HEK293T (cell line): ENCODE measurements at regions not wholly inside any gene's neighbourhood (a gene's known extent, or its start where the extent isn't known, plus 50 kb on each side); places are given as distances from the start of the nearest gene placed in this dataset.
A peak's percentile ranks its signal among the peaks of the same experiment; 100 is the strongest.

Source experiments
- CTCF ChIA-PET: fragments of 350-600 bp; formaldehyde crosslinking; extraction: SDS; loops from one replicate; lab custom pipeline; 2021; ENCODE audit warnings: antibody characterized with exemption, inconsistent platforms; lab: Yijun Ruan, JAX
- POLR2A ChIA-PET: fragments of 350-600 bp; formaldehyde crosslinking; extraction: SDS; loops from one replicate; lab custom pipeline; 2020; ENCODE audit warnings: antibody characterized with exemption, inconsistent platforms; lab: Yijun Ruan, JAX
- DNase-seq: peaks from one replicate; pipeline ENCODE4 v3.0.0; 2012; ENCODE audit warnings: mixed read lengths; ENCODE audit errors: extremely low spot score
- ARNT ChIP-seq: fragments of 450-650 bp; IDR thresholded peaks from 2 replicates; pipeline ENCODE4 v1.6.1; 2017; ENCODE audit warnings: mild to moderate bottlenecking
- BHLHE40 ChIP-seq: fragments of 450-650 bp; IDR thresholded peaks from 2 replicates; pipeline ENCODE4 v1.6.1; 2016; ENCODE audit warnings: mild to moderate bottlenecking, moderate library complexity, borderline replicate concordance
- CTBP1 ChIP-seq: fragments of 450-650 bp; IDR thresholded peaks from 2 replicates; pipeline ENCODE4 v1.6.1; 2016; ENCODE audit warnings: borderline replicate concordance
- ELF4 ChIP-seq: fragments of 450-650 bp; IDR thresholded peaks from 2 replicates; pipeline ENCODE4 v1.6.1; 2017; ENCODE audit warnings: antibody characterized with exemption
- FOXA1 ChIP-seq: fragments of 450-650 bp; IDR thresholded peaks from 2 replicates; pipeline ENCODE4 v1.6.1; 2016; ENCODE audit warnings: mild to moderate bottlenecking
- FOXK2 ChIP-seq: fragments of 450-650 bp; IDR thresholded peaks from 2 replicates; pipeline ENCODE4 v1.6.1; 2016; ENCODE audit warnings: mild to moderate bottlenecking
- FOXM1 ChIP-seq: fragments of 450-650 bp; IDR thresholded peaks from 2 replicates; pipeline ENCODE4 v1.6.1; 2017; ENCODE audit warnings: mild to moderate bottlenecking, borderline replicate concordance
- HDGF ChIP-seq: fragments of 450-650 bp; IDR thresholded peaks from 2 replicates; pipeline ENCODE4 v1.6.1; 2017; ENCODE audit warnings: antibody characterized with exemption, borderline replicate concordance
- L3MBTL2 ChIP-seq: fragments of 450-650 bp; conservative IDR thresholded peaks from 2 replicates; pipeline ENCODE4 v1.6.1; 2016; ENCODE audit warnings: mild to moderate bottlenecking
- LEF1 ChIP-seq: fragments of 450-650 bp; IDR thresholded peaks from 2 replicates; pipeline ENCODE4 v1.6.1; 2017; ENCODE audit warnings: mild to moderate bottlenecking, borderline replicate concordance
- NFRKB ChIP-seq: fragments of 450-650 bp; IDR thresholded peaks from 2 replicates; pipeline ENCODE4 v1.6.1; 2016; ENCODE audit warnings: mild to moderate bottlenecking, moderate library complexity
- SP1 ChIP-seq: fragments of 450-650 bp; IDR thresholded peaks from 2 replicates; pipeline ENCODE4 v1.6.1; 2017
- SUZ12 ChIP-seq: fragments of 450-650 bp; IDR thresholded peaks from 2 replicates; pipeline ENCODE4 v1.6.1; 2016; ENCODE audit warnings: mild to moderate bottlenecking
- TARDBP ChIP-seq: fragments of 450-650 bp; IDR thresholded peaks from 2 replicates; pipeline ENCODE4 v1.6.1; 2016
- ZNF384 ChIP-seq: fragments of 450-650 bp; IDR thresholded peaks from 2 replicates; pipeline ENCODE4 v1.6.1; 2016
- TF ChIP-seq, protein P1 (sequence below): fragments of 450-650 bp; IDR thresholded peaks from 2 replicates; pipeline ENCODE4 v1.6.1; 2016

DNA sequence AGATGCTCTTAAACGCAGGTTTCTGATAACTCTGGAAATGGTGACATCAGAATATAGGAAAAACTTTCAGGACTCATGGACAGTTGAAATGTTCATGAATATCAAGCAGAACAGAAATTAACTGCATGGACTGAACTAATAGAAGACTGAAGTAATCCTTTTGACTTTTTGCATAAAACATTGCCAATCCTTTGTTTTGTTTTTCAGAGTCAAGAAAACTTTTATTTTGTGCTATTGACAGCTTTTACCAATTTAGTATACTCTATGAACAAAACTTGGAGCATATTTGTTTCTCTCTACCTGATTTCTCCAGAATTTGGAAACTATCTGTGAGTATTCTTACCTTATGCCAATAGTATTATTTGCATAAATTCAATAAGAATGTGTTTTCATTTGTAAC lies 61.2 kb upstream of the HMX1 start:
- CTCF ChIA-PET: no interaction called here
- POLR2A ChIA-PET: no interaction called here
- DNase-seq: no peak
- TF ChIP-seq ELF4 (no peak), NFRKB (no peak), TARDBP (no peak), HDGF (no peak), SUZ12 (no peak), FOXM1 (no peak), FOXA1 (no peak), CTBP1 (no peak), BHLHE40 (no peak), ARNT (no peak), SP1 (no peak)

DNA sequence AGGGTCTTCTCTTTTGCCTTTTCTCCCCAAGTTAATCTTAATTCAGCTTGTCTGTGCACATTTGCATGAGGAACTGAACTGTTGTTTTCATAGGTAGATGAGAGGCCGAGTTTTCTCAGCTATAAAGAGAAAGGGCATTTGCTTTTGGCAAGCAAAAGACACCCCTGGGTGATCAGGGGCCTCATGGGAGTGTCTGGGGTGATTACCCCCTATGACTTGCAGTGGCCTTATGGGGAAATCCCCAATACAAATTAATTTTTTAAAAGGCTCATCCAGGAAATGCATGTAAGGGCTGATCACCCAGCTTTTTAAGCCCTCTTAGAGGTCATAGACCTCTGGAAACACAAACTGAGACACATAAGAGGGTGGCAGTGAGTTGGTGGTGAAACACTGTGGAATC lies 56.4 kb upstream of the HMX1 start:
- TF ChIP-seq FOXA1 (no peak), ZNF384 (no peak), ARNT (no peak), SUZ12 (no peak), FOXM1 (no peak), LEF1 (no peak), ELF4 (no peak), NFRKB (no peak), HDGF (no peak)
- TF ChIP-seq, protein P1, sequence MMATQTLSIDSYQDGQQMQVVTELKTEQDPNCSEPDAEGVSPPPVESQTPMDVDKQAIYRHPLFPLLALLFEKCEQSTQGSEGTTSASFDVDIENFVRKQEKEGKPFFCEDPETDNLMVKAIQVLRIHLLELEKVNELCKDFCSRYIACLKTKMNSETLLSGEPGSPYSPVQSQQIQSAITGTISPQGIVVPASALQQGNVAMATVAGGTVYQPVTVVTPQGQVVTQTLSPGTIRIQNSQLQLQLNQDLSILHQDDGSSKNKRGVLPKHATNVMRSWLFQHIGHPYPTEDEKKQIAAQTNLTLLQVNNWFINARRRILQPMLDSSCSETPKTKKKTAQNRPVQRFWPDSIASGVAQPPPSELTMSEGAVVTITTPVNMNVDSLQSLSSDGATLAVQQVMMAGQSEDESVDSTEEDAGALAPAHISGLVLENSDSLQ: no peak
- ChIA-PET POLR2A (no interaction called here), CTCF (interaction anchor here (1.3 kb wide), 1 partner anchor 10 kb away, joined by 4 read pairs; no protein-coding TSS in a partner anchor)
- no peak for DNase-seq

DNA sequence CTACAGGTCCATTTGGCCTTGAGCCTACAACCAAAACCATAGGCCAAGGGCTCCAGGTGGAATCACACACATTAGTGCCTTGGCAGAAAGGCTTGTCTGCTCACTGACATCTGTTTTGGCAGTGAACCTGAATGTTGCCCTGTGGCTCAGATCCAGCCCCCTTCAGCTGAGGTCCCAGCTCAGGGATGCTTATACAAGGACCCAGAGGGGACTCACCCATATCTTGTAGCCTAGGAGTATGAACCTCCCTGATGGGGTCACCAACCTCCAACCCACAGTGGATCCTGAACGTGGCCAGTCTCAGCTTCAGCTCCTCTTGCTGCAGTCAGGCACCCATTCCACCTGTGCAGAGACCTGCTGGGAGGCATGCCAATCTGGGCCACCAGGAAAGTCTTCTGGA lies 50.8 kb upstream of the HMX1 start:
- POLR2A ChIA-PET: no interaction called here
- no peak for TF ChIP-seq HDGF
- TF ChIP-seq ELF4: no peak
- TF ChIP-seq, protein P1: no peak
- no peak for TF ChIP-seq FOXK2
- no peak for TF ChIP-seq ZNF384
- TF ChIP-seq SP1: no peak
- TF ChIP-seq FOXM1: no peak
- TF ChIP-seq NFRKB: no peak
- no peak for TF ChIP-seq ARNT
- no peak for TF ChIP-seq TARDBP
- no peak for TF ChIP-seq CTBP1
- no peak for TF ChIP-seq SUZ12
- DNase-seq: no peak
- CTCF ChIA-PET: no interaction called here

DNA sequence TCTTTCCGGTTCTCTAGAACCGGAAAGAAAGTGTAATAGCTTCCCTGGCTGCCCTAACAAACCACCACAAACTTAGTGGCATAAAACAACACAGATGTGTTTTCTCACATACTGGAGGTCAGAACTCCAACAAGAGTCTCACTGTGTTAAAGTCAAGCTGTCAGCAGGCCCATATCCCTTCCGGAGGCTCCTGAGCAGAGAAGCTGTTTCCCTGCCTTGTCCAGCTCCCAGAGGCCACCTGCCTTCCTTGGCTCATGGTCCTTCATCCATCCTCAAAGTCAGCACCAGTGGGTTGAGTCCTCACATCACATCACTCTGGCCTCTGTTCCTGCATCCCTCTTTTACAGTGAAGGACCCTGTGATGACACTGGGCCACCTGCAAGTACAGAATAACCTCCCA lies 49.8 kb upstream of the HMX1 start:
- ChIA-PET CTCF (no interaction called here), POLR2A (no interaction called here)
- no peak for TF ChIP-seq NFRKB
- TF ChIP-seq ARNT: no peak
- no peak for TF ChIP-seq SUZ12
- TF ChIP-seq LEF1: no peak
- TF ChIP-seq L3MBTL2: no peak
- DNase-seq: peak; percentile 1
